ENCODE measurements at regions not wholly inside any gene's neighbourhood (a gene's known extent, or its start where the extent isn't known, plus 50 kb on each side); places are given as distances from the start of the nearest gene placed in this dataset.

- peak; percentile 61 for DNase-seq
- in situ Hi-C loops (cut with MboI; ENCODE audit: low pct_unique_long_range_greater_than_20kb, low sequenced_read_pairs) = no loop called here
Measured at GRCh38 chr4:104870495-104871233, 276.0 kb upstream of the TET2 start.

GRCh38 chr4:104878936-104879335 lies 267.7 kb upstream of the TET2 start:
- DNase-seq = no peak
- in situ Hi-C loops (cut with MboI; ENCODE audit: low pct_unique_long_range_greater_than_20kb, low sequenced_read_pairs) = no loop called here

GRCh38 chr4:104879367-104879766 lies 267.3 kb upstream of the TET2 start:
- in situ Hi-C loops (cut with MboI; ENCODE audit: low pct_unique_long_range_greater_than_20kb, low sequenced_read_pairs) = no loop called here
- DNase-seq = peak; percentile 91

GRCh38 chr4:104879854-104880253 lies 266.8 kb upstream of the TET2 start:
- in situ Hi-C loops (cut with MboI; ENCODE audit: low pct_unique_long_range_greater_than_20kb, low sequenced_read_pairs) = no loop called here
- DNase-seq = no peak

- DNase-seq = no peak
- in situ Hi-C loops (cut with MboI; ENCODE audit: low pct_unique_long_range_greater_than_20kb, low sequenced_read_pairs) = no loop called here
Measured at GRCh38 chr4:104881136-104881886, 265.4 kb upstream of the TET2 start.

GRCh38 chr4:104890598-104891275 lies 255.9 kb upstream of the TET2 start:
- no peak for DNase-seq
- in situ Hi-C loops (cut with MboI; ENCODE audit: low pct_unique_long_range_greater_than_20kb, low sequenced_read_pairs) = no loop called here

- in situ Hi-C loops (cut with MboI; ENCODE audit: low pct_unique_long_range_greater_than_20kb, low sequenced_read_pairs) = no loop called here
- DNase-seq = no peak
Measured at GRCh38 chr4:104896660-104897645, 249.7 kb upstream of the TET2 start.

GRCh38 chr4:104899863-104900262 lies 246.8 kb upstream of the TET2 start:
- DNase-seq = no peak
- in situ Hi-C loops (cut with MboI; ENCODE audit: low pct_unique_long_range_greater_than_20kb, low sequenced_read_pairs) = no loop called here

GRCh38 chr4:104901438-104901837 lies 245.2 kb upstream of the TET2 start:
- DNase-seq = peak; percentile 15
- in situ Hi-C loops (cut with MboI; ENCODE audit: low pct_unique_long_range_greater_than_20kb, low sequenced_read_pairs) = no loop called here

GRCh38 chr4:104901961-104902605 lies 244.6 kb upstream of the TET2 start:
- peak; percentile 21 for DNase-seq
- in situ Hi-C loops (cut with MboI; ENCODE audit: low pct_unique_long_range_greater_than_20kb, low sequenced_read_pairs) = no loop called here

GRCh38 chr4:104905065-104905464 lies 241.6 kb upstream of the TET2 start:
- DNase-seq = no peak
- in situ Hi-C loops (cut with MboI; ENCODE audit: low pct_unique_long_range_greater_than_20kb, low sequenced_read_pairs) = no loop called here

GRCh38 chr4:104905546-104905945 lies 241.1 kb upstream of the TET2 start:
- no peak for DNase-seq
- in situ Hi-C loops (cut with MboI; ENCODE audit: low pct_unique_long_range_greater_than_20kb, low sequenced_read_pairs) = no loop called here

- in situ Hi-C loops (cut with MboI; ENCODE audit: low pct_unique_long_range_greater_than_20kb, low sequenced_read_pairs) = no loop called here
- DNase-seq = no peak
Measured at GRCh38 chr4:104906276-104906675, 240.4 kb upstream of the TET2 start.

GRCh38 chr4:104907074-104907649 lies 239.5 kb upstream of the TET2 start:
- DNase-seq = no peak
- in situ Hi-C loops (cut with MboI; ENCODE audit: low pct_unique_long_range_greater_than_20kb, low sequenced_read_pairs) = no loop called here

GRCh38 chr4:104907991-104908390 lies 238.7 kb upstream of the TET2 start:
- DNase-seq = no peak
- in situ Hi-C loops (cut with MboI; ENCODE audit: low pct_unique_long_range_greater_than_20kb, low sequenced_read_pairs) = no loop called here

- no peak for DNase-seq
- in situ Hi-C loops (cut with MboI; ENCODE audit: low pct_unique_long_range_greater_than_20kb, low sequenced_read_pairs) = no loop called here
Measured at GRCh38 chr4:104909376-104909775, 237.3 kb upstream of the TET2 start.

GRCh38 chr4:104912518-104912917 lies 234.2 kb upstream of the TET2 start:
- in situ Hi-C loops (cut with MboI; ENCODE audit: low pct_unique_long_range_greater_than_20kb, low sequenced_read_pairs) = no loop called here
- no peak for DNase-seq

- no peak for DNase-seq
- in situ Hi-C loops (cut with MboI; ENCODE audit: low pct_unique_long_range_greater_than_20kb, low sequenced_read_pairs) = no loop called here
Measured at GRCh38 chr4:104915373-104915772, 231.3 kb upstream of the TET2 start.
